Heart left ventricle (tissue), 13 donors: ENCODE measurements at regions not wholly inside any gene's neighbourhood (a gene's known extent, or its start where the extent isn't known, plus 50 kb on each side); places are given as distances from the start of the nearest gene placed in this dataset.

ENCODE experiments used
- CTCF ChIP-seq, 12 donors: fragments of 200-600 bp; sonication (generic) in 4 of 12; IDR thresholded peaks; one replicate each; pipeline versions ENCODE4 v1.5.0 to v1.8.0; 2018 to 2022; ENCODE audit warnings: antibody characterized with exemption in 12 of 12, mild to moderate bottlenecking in 5 of 12
- POLR2A ChIP-seq, 2 donors: fragments of 450-650 bp; IDR thresholded peaks; one replicate each; pipeline ENCODE4 v1.6.1; 2017; ENCODE audit warnings: antibody characterized with exemption in 2 of 2, mild to moderate bottlenecking in 2 of 2, moderate library complexity in 2 of 2
- donor health status: ischemic (EF 13 %, LVEDD 7.1; RV severe dilation, severe dysfunction).
- donor health status: DM: no; HTN: yes; CAD: no.
- donor health status: DM: no; HTN: no; CAD: no.
- donor health status: ischemic (EF 25% LVEDD 6.9; RV normal size, moderate dysfunction).
- donor health status: ischemic (EF 25% LVEDD 5.7; RV mildly dilated, moderate dysfunction).
- donor health status: ischemic (EF 35%, LVEDD 5.7; RV mildly dilated, moderate dysfunction).
- donor health status: nonischemic (EF 11% LVEDD 7.7; RV severe dilation, severe dysfunction).
- donor health status: DM: yes; HTN: yes; CAD: no.
- donor health status: PGD.
- donor health status: ischemic (EF 29% LVEDD 5.4; RV normal size, mild dysfunction).
- donor health status: nonischemic (EF 23%, LVEDD 6.1; RV moderate dilation, normal function).

DNA sequence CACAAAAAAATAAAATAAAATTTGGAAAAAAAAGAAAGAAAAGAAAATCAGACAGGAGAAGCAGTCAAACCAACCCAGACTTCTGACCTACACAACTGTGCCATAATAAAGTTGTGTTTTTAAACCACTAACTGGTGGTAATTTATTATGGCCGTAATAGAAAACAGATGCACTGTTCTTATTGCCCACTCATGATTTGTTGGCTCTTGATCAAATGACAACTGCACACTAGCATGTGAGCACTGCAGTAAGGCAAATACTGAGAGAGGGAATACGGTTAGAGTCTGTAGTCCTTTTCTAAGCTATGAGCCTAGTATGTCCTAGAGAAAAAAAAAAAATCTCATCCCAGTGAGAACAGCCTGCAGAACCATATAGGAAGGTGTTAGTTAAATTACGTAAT lies 61.2 kb upstream of the TNR start:
- TF ChIP-seq CTCF (IDR thresholded peaks at IDR 0.05) (no peak), POLR2A (IDR thresholded peaks at IDR 0.05) (no peak)
